K562 (cell line): ENCODE measurements at regions not wholly inside any gene's neighbourhood (a gene's known extent, or its start where the extent isn't known, plus 50 kb on each side); places are given as distances from the start of the nearest gene placed in this dataset.

Experiments used
- ATAC-seq: fragments of 200-7000 bp; cut with Tn5 transposase; 3 replicates; pipeline ENCODE4 v1.9.1; 2020; ENCODE audit warnings: moderate library complexity
- BruUV-seq: library from RNA; stranded (reverse); fragments of 400-500 nt; replicated peaks from 2 replicates; lab custom pipeline; 2021; lab: Mats Ljungman, UMichigan
- CTCF ChIA-PET: fragments of 300-600 bp; formaldehyde crosslinking; extraction: SDS; loops from one replicate; lab custom pipeline; 2021; ENCODE audit warnings: low intra/inter-chr PET ratio; lab: Yijun Ruan, JAX
- POLR2A ChIA-PET: fragments of 300-600, 350-650 bp; sonication (Branson Sonifier 250); formaldehyde crosslinking; extraction: SDS; loops from one replicate; lab custom pipeline; 2021; ENCODE audit warnings: antibody characterized with exemption, inconsistent platforms; lab: Yijun Ruan, JAX
- DNase-seq, 4 experiments: peaks; one replicate each; pipeline versions ENCODE4 v3.0.0 to v3.0.0-alpha.2; 2011 to 2018; ENCODE audit warnings: low spot score in 3 of 4, mixed read lengths in 3 of 4; ENCODE audit errors: extremely low read depth in 1 of 4
- FAIRE-seq: peaks from 2 replicates; lab custom pipeline; 2011; peaks lifted over from hg19 to GRCh38; lab: Jason Lieb, UNC
- H2AFZ ChIP-seq: 2 replicates; pipeline ENCODE4 v1.6.0; 2011; ENCODE audit warnings: low read depth, low read length, control low read depth, inconsistent platforms
- H3K27ac ChIP-seq: fragments of 200-600 bp; 3 replicates; pipeline ENCODE4 v1.8.0; 2011; ENCODE audit warnings: low read depth, mild to moderate bottlenecking, control low read depth, inconsistent platforms, low read length, moderate library complexity, mixed read lengths; ENCODE audit errors: extremely low read depth
- H3K27me3 ChIP-seq, 2 experiments: fragments of 300-600 bp in 1 of 2; 2 replicates in 1 of 2; 3 replicates in 1 of 2; pipeline versions ENCODE4 v1.6.0 to v1.8.0; 2011; ENCODE audit warnings: inconsistent platforms in 2 of 2, low read length in 2 of 2, mild to moderate bottlenecking in 1 of 2, mixed read lengths in 1 of 2, moderate library complexity in 1 of 2; ENCODE audit not compliant: control insufficient read depth in 2 of 2, insufficient read depth in 2 of 2
- H3K36me3 ChIP-seq: fragments of 300-600 bp; 3 replicates; pipeline ENCODE4 v1.8.0; 2011; ENCODE audit warnings: mild to moderate bottlenecking, low read length, inconsistent platforms; ENCODE audit not compliant: control insufficient read depth, insufficient read depth
- H3K4me1 ChIP-seq, 2 experiments: fragments of 200-600 bp in 1 of 2; replicated peaks in 1 of 2; 2 replicates in 1 of 2; 3 replicates in 1 of 2; pipeline versions ENCODE4 v1.5.1 to v1.8.0; 2011; ENCODE audit warnings: inconsistent platforms in 2 of 2, low read length in 2 of 2, mild to moderate bottlenecking in 1 of 2, mixed read lengths in 1 of 2, moderate library complexity in 1 of 2; ENCODE audit not compliant: control insufficient read depth in 2 of 2, insufficient read depth in 2 of 2
- H3K4me2 ChIP-seq: 2 replicates; pipeline ENCODE4 v1.6.1; 2011; ENCODE audit warnings: low read length, control low read depth, inconsistent platforms, mixed read lengths; ENCODE audit not compliant: insufficient read depth
- H3K4me3 ChIP-seq: fragments of 200-600 bp; sonication (generic), shearing (Covaris generic); 2 replicates; pipeline ENCODE4 v1.5.1; 2016; ENCODE audit warnings: control low read depth, inconsistent platforms
- H3K79me2 ChIP-seq: fragments of 200-600 bp; 3 replicates; pipeline ENCODE4 v1.8.0; 2011; ENCODE audit warnings: low read length, inconsistent platforms; ENCODE audit not compliant: control insufficient read depth, insufficient read depth
- H3K9ac ChIP-seq, 2 experiments: 2 replicates each; pipeline versions ENCODE4 v1.6.0 to v1.6.1; 2011; ENCODE audit warnings: low read depth in 2 of 2, low read length in 2 of 2, control low read depth in 1 of 2, inconsistent platforms in 1 of 2, mild to moderate bottlenecking in 1 of 2, mixed read lengths in 1 of 2; ENCODE audit not compliant: insufficient read depth in 1 of 2
- H3K9me1 ChIP-seq: one replicate; pipeline ENCODE4 v1.6.0; 2011; ENCODE audit warnings: inconsistent platforms, mild to moderate bottlenecking, low read length, moderate library complexity; ENCODE audit not compliant: control insufficient read depth, insufficient read depth
- H3K9me3 ChIP-seq: replicated peaks from 2 replicates; pipeline ENCODE4 v1.5.1; 2011; ENCODE audit warnings: low read depth, low read length, inconsistent platforms; ENCODE audit not compliant: control insufficient read depth, insufficient read depth
- H4K20me1 ChIP-seq: replicated peaks from 2 replicates; pipeline ENCODE4 v1.6.1; 2011; ENCODE audit warnings: low read length, inconsistent platforms, mixed read lengths; ENCODE audit not compliant: control insufficient read depth, insufficient read depth
- ADNP ChIP-seq: fragments of 200-800 bp; sonication (Bioruptor generic); IDR thresholded peaks from 2 replicates; pipeline ENCODE4 v1.6.1; 2016; ENCODE audit warnings: missing genetic modification characterization, missing compliant biosample characterization
- CHD1 ChIP-seq: fragments of 200-600 bp; sonication (generic); IDR thresholded peaks from one replicate; pipeline ENCODE4 v1.6.1; 2012; ENCODE audit warnings: mild to moderate bottlenecking, moderate library complexity, low read length, inconsistent platforms
- DMBX1 ChIP-seq: fragments of 250-450 bp; sonication (Bioruptor Pico); IDR thresholded peaks from 2 replicates; pipeline ENCODE4 v1.8.0; 2022; ENCODE audit warnings: inconsistent platforms, mild to moderate bottlenecking, moderate library complexity, borderline replicate concordance
- ELF2 ChIP-seq: fragments of 250-450 bp; sonication (Bioruptor Pico); IDR thresholded peaks from 2 replicates; pipeline ENCODE4 v1.5.0; 2021; ENCODE audit warnings: mild to moderate bottlenecking
- FUS ChIP-seq: fragments of 200-400 bp; formaldehyde crosslinking; optimal IDR thresholded peaks from 2 replicates; pipeline ENCODE3; 2017; ENCODE audit warnings: low read depth, low read length
- ILF3 ChIP-seq: fragments of 450-650 bp; IDR thresholded peaks from 2 replicates; pipeline ENCODE4 v1.6.1; 2018; ENCODE audit warnings: antibody characterized with exemption, mild to moderate bottlenecking, moderate library complexity, borderline replicate concordance
- MAFG ChIP-seq: fragments of 450-650 bp; conservative IDR thresholded peaks from 2 replicates; pipeline ENCODE4 v1.6.1; 2016; ENCODE audit warnings: missing genetic modification characterization, missing compliant biosample characterization
- ZFP1 ChIP-seq: fragments of 450-650 bp; formaldehyde crosslinking; IDR thresholded peaks from 2 replicates; pipeline ENCODE4 v1.4.0; 2020; ENCODE audit warnings: mild to moderate bottlenecking, mixed read lengths
- ZNF707 ChIP-seq: fragments of 250-450 bp; sonication (Bioruptor Pico); conservative IDR thresholded peaks from 2 replicates; pipeline ENCODE4 v1.8.0; 2022; ENCODE audit warnings: inconsistent platforms, mild to moderate bottlenecking, moderate library complexity
- WGBS: fragments of 100-300 bp; shearing (Covaris generic); methylation state at CpG from one replicate; pipeline ENCODE4 v1.1.6; 2016; ENCODE audit warnings: low coverage, mixed read lengths; ENCODE audit not compliant: insufficient coverage; ENCODE audit errors: missing lambda C conversion rate; 5-methylcytosine and 5-hydroxymethylcytosine counted together
- in situ Hi-C: fragments of 300-500 bp; cut with MboI; formaldehyde crosslinking; loops from 4 replicates; pipeline ENCODE4 v1.15.0; 2018; ENCODE audit warnings: inconsistent platforms, mixed read lengths
- intact Hi-C: fragments of 100-400 bp; cut with micrococcal nuclease; formaldehyde crosslinking; loops from 2 replicates; pipeline ENCODE4 v1.14.2; 2022
- TF ChIP-seq, protein P1 (sequence below): IDR thresholded peaks from 2 replicates; pipeline ENCODE4 v1.6.1; 2011; ENCODE audit warnings: borderline replicate concordance, low read depth, mild to moderate bottlenecking, moderate library complexity, low read length; ENCODE audit not compliant: insufficient read depth, poor library complexity, severe bottlenecking

DNA sequence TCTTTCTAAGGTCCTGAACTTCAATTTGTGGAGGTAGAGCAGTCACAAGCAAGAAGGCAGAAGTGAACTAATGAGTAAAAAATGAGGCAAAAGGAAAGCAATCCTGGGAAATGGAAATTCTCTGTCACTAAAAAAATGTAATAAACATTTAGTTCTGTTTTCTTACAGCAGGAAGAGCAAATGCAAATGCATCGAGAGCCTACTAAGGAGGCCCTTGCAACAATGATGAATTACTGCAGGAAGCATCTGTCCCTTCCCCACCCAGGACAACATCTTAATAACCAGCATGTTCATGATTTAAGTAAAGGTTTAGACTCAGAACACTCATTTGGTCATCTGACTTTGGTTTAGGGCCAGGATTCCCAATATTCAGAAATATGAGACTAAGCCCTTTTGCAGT is 341.4 kb upstream of the NOCT start:
- Histone ChIP-seq H3K36me3 (no peaks in the 10 kb centered on the region), H3K27me3 (no peaks in the 10 kb centered on the region), H3K79me2 (no peaks in the 10 kb centered on the region), H3K4me3 (no peak overlapping the region), H2AFZ (peak overlapping the region; percentile 64), H3K4me1 (peaks cover 20 to 39% of the 10 kb centered on the region in 2 experiments; a peak in 4 of 5 replicates), H3K27ac (no peak overlapping the region), H3K9me3 (no peaks in the 10 kb centered on the region), H3K9me1 (no peaks in the 10 kb centered on the region), H3K4me2 (no peak overlapping the region; the same call in 1 of the 2 replicates), H4K20me1 (no peaks in the 10 kb centered on the region), H3K9ac (no peak overlapping the region)
- in situ Hi-C loops (loop anchor here (10.0 kb wide), 1 partner anchor 499 kb away; no protein-coding TSS in a partner anchor), intact Hi-C loops (loop anchor here (10.0 kb wide), 1 partner anchor 1549 kb away; no protein-coding TSS in a partner anchor)
- TF ChIP-seq ADNP = 0 out of 2 replicates have a peak, but pooled peaks have one; percentile 11
- TF ChIP-seq DMBX1 (CRISPR knock-in tag) = no peak
- 89% methylated on average over 1 of the region's 1 CpG for WGBS
- FAIRE-seq (no peak), ATAC-seq (no peak), DNase-seq (no peak)
- ChIA-PET CTCF (no interaction called here), POLR2A (no interaction called here)
- no TSS peak for BruUV-seq

DNA sequence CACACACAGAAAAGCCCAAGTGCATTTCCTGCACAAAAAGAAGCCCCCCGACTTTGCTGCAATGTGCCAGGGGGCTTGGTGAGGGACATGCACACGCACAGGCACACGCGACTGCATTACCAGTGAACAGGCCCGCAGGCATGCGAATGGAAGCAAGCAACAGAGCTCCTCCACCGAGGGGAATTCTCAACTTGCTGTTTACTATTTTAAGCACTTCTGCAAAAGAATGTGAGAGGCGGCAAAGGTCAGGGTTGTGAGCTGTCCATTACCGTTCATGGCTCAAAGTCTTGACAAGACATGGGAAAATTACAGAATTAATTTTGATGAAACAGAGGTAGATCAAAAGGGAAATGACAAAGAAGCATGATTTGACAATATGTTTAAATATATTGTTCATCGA is 342.5 kb upstream of the NOCT start:
- WGBS = 68% methylated on average over 10 of the region's 10 CpGs
- Histone ChIP-seq H3K9me3 (no peaks in the 10 kb centered on the region), H3K79me2 (no peaks in the 10 kb centered on the region), H3K4me1 (peaks cover 20 to 39% of the 10 kb centered on the region in 2 experiments; a peak in 4 of 5 replicates), H3K36me3 (no peaks in the 10 kb centered on the region), H3K4me2 (no peak overlapping the region), H2AFZ (peak overlapping the region; percentile 22), H3K27ac (no peak overlapping the region), H3K9me1 (no peaks in the 10 kb centered on the region), H3K27me3 (no peaks in the 10 kb centered on the region), H3K4me3 (no peak overlapping the region), H3K9ac (no peak overlapping the region), H4K20me1 (no peaks in the 10 kb centered on the region)
- ATAC-seq = no peak
- ChIA-PET CTCF (no interaction called here), POLR2A (interaction anchor here (0.6 kb wide), 1 partner anchor 573 kb away, joined by 4 read pairs; no protein-coding TSS in a partner anchor)
- in situ Hi-C loops (loop anchor here (10.0 kb wide), 1 partner anchor 498 kb away; no protein-coding TSS in a partner anchor), intact Hi-C loops (loop anchor here (10.0 kb wide), 1 partner anchor 1548 kb away; no protein-coding TSS in a partner anchor)
- TF ChIP-seq, protein P1, sequence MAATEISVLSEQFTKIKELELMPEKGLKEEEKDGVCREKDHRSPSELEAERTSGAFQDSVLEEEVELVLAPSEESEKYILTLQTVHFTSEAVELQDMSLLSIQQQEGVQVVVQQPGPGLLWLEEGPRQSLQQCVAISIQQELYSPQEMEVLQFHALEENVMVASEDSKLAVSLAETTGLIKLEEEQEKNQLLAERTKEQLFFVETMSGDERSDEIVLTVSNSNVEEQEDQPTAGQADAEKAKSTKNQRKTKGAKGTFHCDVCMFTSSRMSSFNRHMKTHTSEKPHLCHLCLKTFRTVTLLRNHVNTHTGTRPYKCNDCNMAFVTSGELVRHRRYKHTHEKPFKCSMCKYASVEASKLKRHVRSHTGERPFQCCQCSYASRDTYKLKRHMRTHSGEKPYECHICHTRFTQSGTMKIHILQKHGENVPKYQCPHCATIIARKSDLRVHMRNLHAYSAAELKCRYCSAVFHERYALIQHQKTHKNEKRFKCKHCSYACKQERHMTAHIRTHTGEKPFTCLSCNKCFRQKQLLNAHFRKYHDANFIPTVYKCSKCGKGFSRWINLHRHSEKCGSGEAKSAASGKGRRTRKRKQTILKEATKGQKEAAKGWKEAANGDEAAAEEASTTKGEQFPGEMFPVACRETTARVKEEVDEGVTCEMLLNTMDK = no peak
- TF ChIP-seq ELF2 (CRISPR knock-in tag) (no peak), CHD1 (no peak), MAFG (no peak), ILF3 (no peak), ZNF707 (CRISPR knock-in tag) (no peak), FUS (no peak), ZFP1 (CRISPR knock-in tag) (no peak)
- DNase-seq = no peak
- no peak for FAIRE-seq
- BruUV-seq = no TSS peak
